Muscle of back (tissue), 3 donors: ENCODE measurements at regions not wholly inside any gene's neighbourhood (a gene's known extent, or its start where the extent isn't known, plus 50 kb on each side); places are given as distances from the start of the nearest gene placed in this dataset.
"Not testable (repeated sequence)": the region's sequence is repeated elsewhere in the genome, so short reads cannot be mapped to it uniquely, and the experiment has no call there.

Source experiments
- DNase-seq, 3 donors: peaks; one replicate each; pipeline versions ENCODE4 v3.0.0 to v3.0.0-alpha.2; 2013

- not testable (repeated sequence) for DNase-seq
Observed at GRCh38 chr1:83238654-83239053, 760.3 kb downstream of the TTLL7 start.

- DNase-seq = not testable (repeated sequence)
Observed at GRCh38 chr1:83219788-83220187, 779.1 kb downstream of the TTLL7 start.

GRCh38 chr1:83218036-83218716 lies 780.8 kb downstream of the TTLL7 start:
- peak in 1 of 3 donors; percentile 5 for DNase-seq

GRCh38 chr1:83214317-83214716 lies 784.6 kb downstream of the TTLL7 start:
- not testable (repeated sequence) for DNase-seq

- DNase-seq = not testable (repeated sequence)
Observed at GRCh38 chr1:83213648-83214047, 785.3 kb downstream of the TTLL7 start.

- not testable (repeated sequence) for DNase-seq
Observed at GRCh38 chr1:83212033-83212432, 786.9 kb downstream of the TTLL7 start.

GRCh38 chr1:83208540-83208939 lies 790.4 kb downstream of the TTLL7 start:
- DNase-seq = not testable (repeated sequence)

- DNase-seq = not testable (repeated sequence)
Observed at GRCh38 chr1:83194610-83195009, 804.3 kb downstream of the TTLL7 start.

GRCh38 chr1:83182033-83182728 lies 816.8 kb downstream of the TTLL7 start:
- not testable (repeated sequence) for DNase-seq

GRCh38 chr1:83180621-83181020 lies 818.3 kb downstream of the TTLL7 start:
- DNase-seq = not testable (repeated sequence)

- not testable (repeated sequence) for DNase-seq
Observed at GRCh38 chr1:83167634-83168033, 831.3 kb downstream of the TTLL7 start.

- not testable (repeated sequence) for DNase-seq
Observed at GRCh38 chr1:83163879-83164475, 835.0 kb downstream of the TTLL7 start.

GRCh38 chr1:83158924-83159323 lies 840.0 kb downstream of the TTLL7 start:
- not testable (repeated sequence) for DNase-seq

- DNase-seq = peak in 1 of 3 donors; percentile 6
Observed at GRCh38 chr1:83154306-83154705, 844.6 kb downstream of the TTLL7 start.

- DNase-seq = peak; percentile 28 to 71 (median 62)
Observed at GRCh38 chr1:83151167-83151898, 847.6 kb downstream of the TTLL7 start.

GRCh38 chr1:83150479-83150878 lies 848.5 kb downstream of the TTLL7 start:
- peak in 2 of 3 donors; percentile 6 to 26 for DNase-seq

- not testable (repeated sequence) for DNase-seq
Observed at GRCh38 chr1:83145820-83146219, 853.1 kb downstream of the TTLL7 start.

- DNase-seq = not testable (repeated sequence)
Observed at GRCh38 chr1:83142802-83143201, 856.1 kb downstream of the TTLL7 start.

- DNase-seq = not testable (repeated sequence)
Observed at GRCh38 chr1:83135524-83136157, 863.3 kb downstream of the TTLL7 start.

GRCh38 chr1:83134322-83135014 lies 864.5 kb downstream of the TTLL7 start:
- not testable (repeated sequence) for DNase-seq

- DNase-seq = no peak
Observed at GRCh38 chr1:83131692-83131955, 867.3 kb downstream of the TTLL7 start.
